H1 (cell line): ENCODE measurements at regions not wholly inside any gene's neighbourhood (a gene's known extent, or its start where the extent isn't known, plus 50 kb on each side); places are given as distances from the start of the nearest gene placed in this dataset.

Experiments
- CTCF ChIA-PET: fragments of 300-600 bp; sonication (Branson Sonifier 250); formaldehyde crosslinking; loops from one replicate; lab custom pipeline; 2021; ENCODE audit not compliant: partially characterized antibody; lab: Charles Lee
- POLR2A ChIA-PET: fragments of 300-600 bp; sonication (Branson Sonifier 250); formaldehyde crosslinking; loops from one replicate; lab custom pipeline; 2021; ENCODE audit warnings: inconsistent platforms; ENCODE audit not compliant: partially characterized antibody; lab: Charles Lee
- DNase-seq, 2 experiments: peaks; one replicate each; pipeline versions ENCODE4 v3.0.0 to v3.0.0-alpha.2; 2010 to 2022; ENCODE audit warnings: low spot score in 2 of 2, low read depth in 1 of 2, mixed read lengths in 1 of 2
- FAIRE-seq: peaks from 2 replicates; lab custom pipeline; 2011; peaks lifted over from hg19 to GRCh38; lab: Jason Lieb, UNC
- H2AFZ ChIP-seq: 2 replicates; pipeline ENCODE4 v1.8.1; 2012; ENCODE audit warnings: low read length, inconsistent platforms
- H2AK5ac ChIP-seq: 2 replicates; pipeline ENCODE4 v1.6.1; 2013; ENCODE audit warnings: low read depth, low read length
- H2BK120ac ChIP-seq: replicated peaks from 2 replicates; pipeline ENCODE3; 2013; ENCODE audit warnings: low read depth, low read length, inconsistent platforms
- H2BK12ac ChIP-seq: 2 replicates; pipeline ENCODE4 v1.6.1; 2013; ENCODE audit warnings: low read depth, low read length
- H2BK15ac ChIP-seq: 2 replicates; pipeline ENCODE4 v1.6.1; 2013; ENCODE audit warnings: low read length
- H2BK20ac ChIP-seq: 2 replicates; pipeline ENCODE4 v1.6.1; 2013; ENCODE audit warnings: low read length
- H2BK5ac ChIP-seq: 2 replicates; pipeline ENCODE4 v1.6.1; 2013; ENCODE audit warnings: low read depth, low read length
- H3K14ac ChIP-seq: 2 replicates; pipeline ENCODE4 v1.6.1; 2013; ENCODE audit warnings: inconsistent platforms; ENCODE audit not compliant: insufficient read length
- H3K18ac ChIP-seq: 2 replicates; pipeline ENCODE4 v1.6.1; 2013; ENCODE audit warnings: low read length; ENCODE audit errors: extremely low read depth
- H3K23ac ChIP-seq: 2 replicates; pipeline ENCODE4 v1.6.1; 2013; ENCODE audit warnings: inconsistent platforms; ENCODE audit not compliant: insufficient read length
- H3K23me2 ChIP-seq: 2 replicates; pipeline ENCODE4 v1.6.1; 2013; ENCODE audit warnings: low read depth, low read length
- H3K27ac ChIP-seq: 2 replicates; pipeline ENCODE4 v1.6.1; 2011; ENCODE audit warnings: low read depth, low read length, inconsistent platforms
- H3K27me3 ChIP-seq, 4 experiments: replicated peaks in 1 of 4; 1 replicate in 1 of 4; 2 replicates in 3 of 4; pipeline versions ENCODE4 v1.6.1 to v1.8.1; 2011 to 2013; ENCODE audit warnings: low read length in 3 of 4, mild to moderate bottlenecking in 3 of 4, inconsistent platforms in 2 of 4, mixed read lengths in 2 of 4, moderate library complexity in 1 of 4; ENCODE audit not compliant: control insufficient read depth in 3 of 4, insufficient read depth in 3 of 4; ENCODE audit errors: extremely low read depth in 1 of 4
- H3K36me3 ChIP-seq, 4 experiments: 2 replicates each; pipeline versions ENCODE4 v1.6.1 to v1.8.1; 2011 to 2013; ENCODE audit warnings: mild to moderate bottlenecking in 4 of 4, low read length in 3 of 4, moderate library complexity in 2 of 4, control low read depth in 1 of 4, inconsistent platforms in 1 of 4; ENCODE audit not compliant: insufficient read depth in 4 of 4, control insufficient read depth in 2 of 4
- H3K4ac ChIP-seq: replicated peaks from 2 replicates; pipeline ENCODE3; 2013; ENCODE audit warnings: low read length, low read depth, mixed read lengths, inconsistent platforms; ENCODE audit not compliant: insufficient read length
- H3K4me1 ChIP-seq, 4 experiments: replicated peaks in 1 of 4; 1 replicate in 1 of 4; 2 replicates in 3 of 4; pipeline versions ENCODE4 v1.6.1 to v1.8.1; 2011 to 2013; ENCODE audit warnings: low read length in 3 of 4, inconsistent platforms in 2 of 4, mixed read lengths in 1 of 4; ENCODE audit not compliant: insufficient read depth in 4 of 4, control insufficient read depth in 3 of 4
- H3K4me2 ChIP-seq, 2 experiments: 2 replicates each; pipeline versions ENCODE4 v1.6.1 to v1.8.1; 2011 to 2013; ENCODE audit warnings: low read depth in 2 of 2, low read length in 2 of 2, control low read depth in 1 of 2, inconsistent platforms in 1 of 2, mild to moderate bottlenecking in 1 of 2; ENCODE audit not compliant: insufficient read depth in 1 of 2
- H3K4me3 ChIP-seq, 4 experiments: fragments of 200-600, 300-600 bp in 1 of 4; sonication (generic), shearing (Covaris generic), sonication (Bioruptor Twin) in 1 of 4; 2 replicates each; pipeline versions ENCODE4 v1.5.1 to v1.8.1; 2011 to 2016; ENCODE audit warnings: low read length in 4 of 4, low read depth in 3 of 4, control low read depth in 2 of 4, inconsistent platforms in 2 of 4, mild to moderate bottlenecking in 2 of 4, mixed read lengths in 1 of 4, moderate library complexity in 1 of 4; ENCODE audit not compliant: insufficient read depth in 2 of 4; ENCODE audit errors: extremely low read depth in 1 of 4
- H3K56ac ChIP-seq: replicated peaks from 2 replicates; pipeline ENCODE3; 2013; ENCODE audit warnings: low read depth, mild to moderate bottlenecking, mixed read lengths, low read length, inconsistent platforms; ENCODE audit not compliant: insufficient read length
- H3K79me1 ChIP-seq: 2 replicates; pipeline ENCODE4 v1.6.1; 2013; ENCODE audit warnings: low read depth, low read length, control low read depth
- H3K79me2 ChIP-seq, 2 experiments: 2 replicates each; pipeline versions ENCODE4 v1.6.1 to v1.8.1; 2012 to 2013; ENCODE audit warnings: low read length in 2 of 2, mild to moderate bottlenecking in 2 of 2, inconsistent platforms in 1 of 2; ENCODE audit not compliant: insufficient read depth in 2 of 2, control insufficient read depth in 1 of 2
- H3K9ac ChIP-seq, 4 experiments: replicated peaks in 1 of 4; 1 replicate in 1 of 4; 2 replicates in 3 of 4; pipeline versions ENCODE4 v1.6.1 to v1.8.1; 2011 to 2013; ENCODE audit warnings: low read depth in 3 of 4, low read length in 3 of 4, control low read depth in 2 of 4, mild to moderate bottlenecking in 2 of 4, moderate library complexity in 2 of 4, inconsistent platforms in 1 of 4; ENCODE audit errors: extremely low read depth in 1 of 4
- H3K9me3 ChIP-seq, 2 experiments: 2 replicates each; pipeline versions ENCODE4 v1.6.1 to v1.8.1; 2012 to 2013; ENCODE audit warnings: mild to moderate bottlenecking in 2 of 2, moderate library complexity in 2 of 2, control low read depth in 1 of 2, inconsistent platforms in 1 of 2, low read depth in 1 of 2, low read length in 1 of 2, mixed read lengths in 1 of 2; ENCODE audit not compliant: insufficient read depth in 2 of 2
- H4K20me1 ChIP-seq, 2 experiments: replicated peaks in 1 of 2; 2 replicates each; pipeline versions ENCODE3 to v1.8.1; 2011 to 2013; ENCODE audit warnings: inconsistent platforms in 2 of 2, low read length in 2 of 2, mild to moderate bottlenecking in 1 of 2; ENCODE audit not compliant: insufficient read depth in 2 of 2, control insufficient read depth in 1 of 2
- H4K5ac ChIP-seq: 2 replicates; pipeline ENCODE4 v1.6.1; 2013; ENCODE audit warnings: low read length, low read depth, mixed read lengths, inconsistent platforms; ENCODE audit not compliant: insufficient read length
- H4K8ac ChIP-seq: 2 replicates; pipeline ENCODE4 v1.8.0; 2013; ENCODE audit warnings: mild to moderate bottlenecking, moderate library complexity, low read length, inconsistent platforms; ENCODE audit not compliant: insufficient read depth; ENCODE audit errors: extremely low read depth
- H4K91ac ChIP-seq: replicated peaks from 2 replicates; pipeline ENCODE3; 2013; ENCODE audit warnings: low read length, mixed read lengths, inconsistent platforms; ENCODE audit not compliant: insufficient read length
- BACH1 ChIP-seq: IDR thresholded peaks from 2 replicates; pipeline ENCODE4 v1.6.1; 2012; ENCODE audit warnings: low read length, improper control_type of control experiment
- CBX8 ChIP-seq: fragments of 300-800, 300-1000 bp; sonication (generic); IDR thresholded peaks from 2 replicates; pipeline ENCODE4 v1.7.1; 2016; ENCODE audit warnings: low read depth, low read length, borderline replicate concordance
- FOSL1 ChIP-seq: IDR thresholded peaks from 2 replicates; pipeline ENCODE4 v1.6.1; 2011; ENCODE audit warnings: mild to moderate bottlenecking, low read depth, low read length, moderate library complexity; ENCODE audit not compliant: insufficient read depth
- JUND ChIP-seq: IDR thresholded peaks from 2 replicates; pipeline ENCODE4 v1.6.1; 2011; ENCODE audit warnings: mild to moderate bottlenecking, improper control_type of control experiment, low read length
- KDM4A ChIP-seq: IDR thresholded peaks from one replicate; pipeline ENCODE4 v1.7.1; 2012; ENCODE audit warnings: low read depth, mild to moderate bottlenecking, moderate library complexity, low read length, inconsistent platforms; ENCODE audit not compliant: severe bottlenecking
- RXRA ChIP-seq: IDR thresholded peaks from 2 replicates; pipeline ENCODE4 v1.6.1; 2011; ENCODE audit warnings: low read depth, mild to moderate bottlenecking, low read length, moderate library complexity; ENCODE audit not compliant: insufficient read depth
- SIRT6 ChIP-seq: IDR thresholded peaks from one replicate; pipeline ENCODE4 v1.7.1; 2012; ENCODE audit warnings: low read length, inconsistent platforms
- SIX5 ChIP-seq: IDR thresholded peaks from 2 replicates; pipeline ENCODE4 v1.6.1; 2011; ENCODE audit warnings: mild to moderate bottlenecking, low read depth, low read length
- TBP ChIP-seq: IDR thresholded peaks from 2 replicates; pipeline ENCODE4 v1.6.1; 2011; ENCODE audit warnings: low read depth, low read length, improper control_type of control experiment
- WGBS, 2 experiments: shearing (Covaris generic) in 1 of 2; methylation state at CpG; one replicate each; pipeline versions ENCODE4 v1.1.6 to v1.1.7; 2013 to 2015; ENCODE audit warnings: low lambda C conversion rate in 2 of 2, mixed read lengths in 2 of 2, inconsistent platforms in 1 of 2, low coverage in 1 of 2, missing lambda C conversion rate in 1 of 2; ENCODE audit not compliant: insufficient replicate concordance in 2 of 2, insufficient coverage in 1 of 2, insufficient read length in 1 of 2; ENCODE audit errors: extremely low coverage in 1 of 2, missing lambda C conversion rate in 1 of 2; 5-methylcytosine and 5-hydroxymethylcytosine counted together

DNA sequence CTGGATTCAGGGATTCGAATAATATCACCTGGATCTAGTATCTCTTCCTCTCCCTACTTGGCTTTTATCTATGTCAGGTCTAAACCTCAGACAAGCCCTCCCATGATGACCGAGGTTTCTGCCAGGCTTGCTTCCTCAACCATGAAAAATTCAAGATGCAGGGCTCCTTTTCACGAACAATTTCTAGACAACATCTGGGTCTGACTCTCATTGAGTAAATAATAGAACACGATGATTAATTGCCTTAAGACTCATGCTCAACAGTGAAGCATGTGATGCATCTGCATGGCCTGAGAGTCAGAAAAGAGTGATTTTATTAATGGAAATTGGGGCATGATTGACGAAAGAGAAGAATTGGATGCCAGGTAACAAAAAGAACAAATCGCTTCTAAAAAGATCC lies 277.2 kb upstream of the ZNF608 start:
- Histone ChIP-seq H3K4ac (no peak overlapping the region), H2BK120ac (no peak overlapping the region), H2BK20ac (no peak overlapping the region), H2BK15ac (no peak overlapping the region), H3K36me3 (no peaks in the 10 kb centered on the region), H2AFZ (no peak overlapping the region), H3K23me2 (no peaks in the 10 kb centered on the region; the same call in 1 of the 2 replicates), H3K4me3 (no peak overlapping the region), H2BK5ac (no peak overlapping the region), H3K4me2 (no peak overlapping the region), H3K9ac (no peak overlapping the region), H4K8ac (no peak overlapping the region), H3K18ac (no peak overlapping the region), H2AK5ac (no peak overlapping the region), H3K4me1 (peaks cover 0 to 7% (median 0%) of the 10 kb centered on the region in 4 experiments; a peak in 3 of 7 replicates), H3K79me2 (no peaks in the 10 kb centered on the region), H2BK12ac (no peak overlapping the region), H3K14ac (no peak overlapping the region), H3K23ac (no peak overlapping the region), H3K9me3 (no peaks in the 10 kb centered on the region), H4K91ac (no peak overlapping the region), H3K27ac (no peak overlapping the region), H3K27me3 (peaks cover 0 to 1% (median 0%) of the 10 kb centered on the region in 4 experiments; a peak in 1 of 7 replicates), H3K79me1 (no peaks in the 10 kb centered on the region), H4K20me1 (no peaks in the 10 kb centered on the region), H3K56ac (no peak overlapping the region), H4K5ac (no peak overlapping the region)
- TF ChIP-seq FOSL1 (no peak), SIX5 (no peak), SIRT6 (no peak), BACH1 (no peak), KDM4A (no peak), RXRA (no peak), TBP (no peak), JUND (no peak), CBX8 (no peak)
- DNase-seq: no peak
- ChIA-PET CTCF (no interaction called here), POLR2A (interaction anchor here (0.6 kb wide), 1 partner anchor 12 kb away, joined by 3 read pairs; no protein-coding TSS in a partner anchor)
- 93% methylated on average over 6 of the region's 6 CpGs; no CpG with 5 or more reads in 1 of the 2 experiments for WGBS, 2 experiments
- no peak for FAIRE-seq
